SK-N-SH (cell line): ENCODE measurements at regions not wholly inside any gene's neighbourhood (a gene's known extent, or its start where the extent isn't known, plus 50 kb on each side); places are given as distances from the start of the nearest gene placed in this dataset.

ENCODE experiments used
- EP300 ChIP-seq, 2 experiments: IDR thresholded peaks; 2 replicates each; pipeline versions ENCODE4 v1.4.0 to v1.6.1; 2012; ENCODE audit warnings: borderline replicate concordance in 1 of 2, low read depth in 1 of 2, low read length in 1 of 2
- FOSL2 ChIP-seq: IDR thresholded peaks from 2 replicates; pipeline ENCODE4 v1.4.0; 2012; ENCODE audit warnings: low read depth, mild to moderate bottlenecking, moderate library complexity, borderline replicate concordance
- JUND ChIP-seq: IDR thresholded peaks from 2 replicates; pipeline ENCODE4 v1.4.0; 2012
- NFIC ChIP-seq: IDR thresholded peaks from 2 replicates; pipeline ENCODE4 v1.4.0; 2012; ENCODE audit warnings: borderline replicate concordance
- RAD21 ChIP-seq: IDR thresholded peaks from 2 replicates; pipeline ENCODE4 v1.6.1; 2012; ENCODE audit warnings: mild to moderate bottlenecking, low read length
- SMC3 ChIP-seq: IDR thresholded peaks from 2 replicates; pipeline ENCODE4 v1.6.1; 2012; ENCODE audit warnings: low read depth, low read length, improper control_type of control experiment
- TAF1 ChIP-seq: IDR thresholded peaks from 2 replicates; pipeline ENCODE4 v1.6.1; 2012; ENCODE audit warnings: low read depth, mild to moderate bottlenecking, low read length, moderate library complexity, borderline replicate concordance
- TF ChIP-seq, protein P1 (sequence below): fragments of 200-600 bp; sonication (generic); IDR thresholded peaks from 2 replicates; pipeline ENCODE4 v1.6.1; 2017; ENCODE audit warnings: antibody characterized with exemption, mild to moderate bottlenecking, moderate library complexity
- TF ChIP-seq, protein P2 (sequence below): IDR thresholded peaks from 2 replicates; pipeline ENCODE4 v1.6.1; 2012; ENCODE audit warnings: mild to moderate bottlenecking, low read depth, low read length, moderate library complexity
- TF ChIP-seq, protein P3 (sequence below): IDR thresholded peaks from 2 replicates; pipeline ENCODE4; 2012

DNA sequence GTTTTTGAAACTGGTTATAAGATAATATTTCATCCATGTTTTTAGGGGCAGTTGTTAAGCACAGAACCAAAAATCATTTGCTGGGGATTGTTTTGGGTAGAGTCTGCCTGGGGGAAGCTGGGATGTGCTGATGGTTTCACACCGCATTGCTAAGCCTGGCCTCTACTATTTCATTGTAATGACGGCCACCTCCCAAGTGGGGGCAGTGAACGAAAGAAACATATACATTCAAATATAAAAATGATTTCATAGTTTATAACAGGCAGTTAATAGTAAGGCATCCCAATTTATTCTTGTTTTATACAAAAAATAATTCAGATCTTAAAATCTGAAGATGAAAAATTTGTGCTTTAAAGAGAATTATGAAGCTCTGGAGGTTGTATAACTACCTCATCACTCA lies 750.8 kb downstream of the REEP3 start:
- TF ChIP-seq, protein P1, sequence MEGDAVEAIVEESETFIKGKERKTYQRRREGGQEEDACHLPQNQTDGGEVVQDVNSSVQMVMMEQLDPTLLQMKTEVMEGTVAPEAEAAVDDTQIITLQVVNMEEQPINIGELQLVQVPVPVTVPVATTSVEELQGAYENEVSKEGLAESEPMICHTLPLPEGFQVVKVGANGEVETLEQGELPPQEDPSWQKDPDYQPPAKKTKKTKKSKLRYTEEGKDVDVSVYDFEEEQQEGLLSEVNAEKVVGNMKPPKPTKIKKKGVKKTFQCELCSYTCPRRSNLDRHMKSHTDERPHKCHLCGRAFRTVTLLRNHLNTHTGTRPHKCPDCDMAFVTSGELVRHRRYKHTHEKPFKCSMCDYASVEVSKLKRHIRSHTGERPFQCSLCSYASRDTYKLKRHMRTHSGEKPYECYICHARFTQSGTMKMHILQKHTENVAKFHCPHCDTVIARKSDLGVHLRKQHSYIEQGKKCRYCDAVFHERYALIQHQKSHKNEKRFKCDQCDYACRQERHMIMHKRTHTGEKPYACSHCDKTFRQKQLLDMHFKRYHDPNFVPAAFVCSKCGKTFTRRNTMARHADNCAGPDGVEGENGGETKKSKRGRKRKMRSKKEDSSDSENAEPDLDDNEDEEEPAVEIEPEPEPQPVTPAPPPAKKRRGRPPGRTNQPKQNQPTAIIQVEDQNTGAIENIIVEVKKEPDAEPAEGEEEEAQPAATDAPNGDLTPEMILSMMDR: peak; percentile 36
- TF ChIP-seq TAF1 (no peak), SMC3 (no peak), FOSL2 (no peak), JUND (no peak), RAD21 (no peak; the same call in 1 of the 2 replicates), EP300 (IDR thresholded peaks at IDR 0.05; ENCODE audit: borderline replicate concordance in 1 of 2, low read depth in 1 of 2, low read length in 1 of 2) (no peak), NFIC (no peak)
- TF ChIP-seq, protein P2, sequence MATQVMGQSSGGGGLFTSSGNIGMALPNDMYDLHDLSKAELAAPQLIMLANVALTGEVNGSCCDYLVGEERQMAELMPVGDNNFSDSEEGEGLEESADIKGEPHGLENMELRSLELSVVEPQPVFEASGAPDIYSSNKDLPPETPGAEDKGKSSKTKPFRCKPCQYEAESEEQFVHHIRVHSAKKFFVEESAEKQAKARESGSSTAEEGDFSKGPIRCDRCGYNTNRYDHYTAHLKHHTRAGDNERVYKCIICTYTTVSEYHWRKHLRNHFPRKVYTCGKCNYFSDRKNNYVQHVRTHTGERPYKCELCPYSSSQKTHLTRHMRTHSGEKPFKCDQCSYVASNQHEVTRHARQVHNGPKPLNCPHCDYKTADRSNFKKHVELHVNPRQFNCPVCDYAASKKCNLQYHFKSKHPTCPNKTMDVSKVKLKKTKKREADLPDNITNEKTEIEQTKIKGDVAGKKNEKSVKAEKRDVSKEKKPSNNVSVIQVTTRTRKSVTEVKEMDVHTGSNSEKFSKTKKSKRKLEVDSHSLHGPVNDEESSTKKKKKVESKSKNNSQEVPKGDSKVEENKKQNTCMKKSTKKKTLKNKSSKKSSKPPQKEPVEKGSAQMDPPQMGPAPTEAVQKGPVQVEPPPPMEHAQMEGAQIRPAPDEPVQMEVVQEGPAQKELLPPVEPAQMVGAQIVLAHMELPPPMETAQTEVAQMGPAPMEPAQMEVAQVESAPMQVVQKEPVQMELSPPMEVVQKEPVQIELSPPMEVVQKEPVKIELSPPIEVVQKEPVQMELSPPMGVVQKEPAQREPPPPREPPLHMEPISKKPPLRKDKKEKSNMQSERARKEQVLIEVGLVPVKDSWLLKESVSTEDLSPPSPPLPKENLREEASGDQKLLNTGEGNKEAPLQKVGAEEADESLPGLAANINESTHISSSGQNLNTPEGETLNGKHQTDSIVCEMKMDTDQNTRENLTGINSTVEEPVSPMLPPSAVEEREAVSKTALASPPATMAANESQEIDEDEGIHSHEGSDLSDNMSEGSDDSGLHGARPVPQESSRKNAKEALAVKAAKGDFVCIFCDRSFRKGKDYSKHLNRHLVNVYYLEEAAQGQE: no peak
- TF ChIP-seq, protein P3, sequence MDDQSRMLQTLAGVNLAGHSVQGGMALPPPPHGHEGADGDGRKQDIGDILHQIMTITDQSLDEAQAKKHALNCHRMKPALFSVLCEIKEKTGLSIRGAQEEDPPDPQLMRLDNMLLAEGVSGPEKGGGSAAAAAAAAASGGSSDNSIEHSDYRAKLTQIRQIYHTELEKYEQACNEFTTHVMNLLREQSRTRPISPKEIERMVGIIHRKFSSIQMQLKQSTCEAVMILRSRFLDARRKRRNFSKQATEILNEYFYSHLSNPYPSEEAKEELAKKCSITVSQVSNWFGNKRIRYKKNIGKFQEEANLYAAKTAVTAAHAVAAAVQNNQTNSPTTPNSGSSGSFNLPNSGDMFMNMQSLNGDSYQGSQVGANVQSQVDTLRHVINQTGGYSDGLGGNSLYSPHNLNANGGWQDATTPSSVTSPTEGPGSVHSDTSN: no peak
